GM12878 (cell line): ENCODE measurements at regions not wholly inside any gene's neighbourhood (a gene's known extent, or its start where the extent isn't known, plus 50 kb on each side); places are given as distances from the start of the nearest gene placed in this dataset.

Source experiments
- ATAC-seq: fragments of 200-7000 bp; cut with Tn5 transposase; 3 replicates; pipeline ENCODE4 v1.9.1; 2020; ENCODE audit warnings: mild to moderate bottlenecking, moderate library complexity
- BruUV-seq: library from RNA; stranded (reverse); fragments of 400-500 nt; replicated peaks from 2 replicates; lab custom pipeline; 2021; lab: Mats Ljungman, UMichigan
- CTCF ChIA-PET: fragments of 300-600 bp; sonication (Branson Sonifier 250); formaldehyde crosslinking; extraction: SDS; loops from one replicate; lab custom pipeline; 2021; ENCODE audit warnings: inconsistent platforms; lab: Yijun Ruan, JAX
- POLR2A ChIA-PET: fragments of 350-600 bp; formaldehyde crosslinking; extraction: SDS; loops from one replicate; lab custom pipeline; 2021; ENCODE audit warnings: inconsistent platforms; lab: Charles Lee
- RAD21 ChIA-PET: fragments of 300-600 bp; sonication (Branson Sonifier 250); formaldehyde crosslinking; loops from one replicate; lab custom pipeline; 2023; ENCODE audit warnings: antibody characterized with exemption; ENCODE audit not compliant: unreplicated experiment; lab: Charles Lee
- SMC1A ChIA-PET: fragments of 300-600 bp; sonication (Branson Sonifier 250); formaldehyde crosslinking; loops from one replicate; lab custom pipeline; 2023; ENCODE audit not compliant: unreplicated experiment, uncharacterized antibody; lab: Charles Lee
- DNase-seq: peaks from one replicate; pipeline ENCODE4 v3.0.0-alpha.2; 2011; ENCODE audit warnings: low read depth, low spot score
- FAIRE-seq: peaks from 3 replicates; lab custom pipeline; 2011; peaks lifted over from hg19 to GRCh38; lab: Jason Lieb, UNC
- H2AFZ ChIP-seq: 2 replicates; pipeline ENCODE4 v1.6.0; 2011; ENCODE audit warnings: low read depth, low read length, control low read depth; ENCODE audit not compliant: control insufficient read depth
- H3K27ac ChIP-seq: 2 replicates; pipeline ENCODE4 v1.5.1; 2011; ENCODE audit warnings: control low read depth; ENCODE audit not compliant: control insufficient read depth, insufficient read depth
- H3K27me3 ChIP-seq, 2 experiments: replicated peaks in 1 of 2; 2 replicates each; pipeline versions ENCODE4 v1.6.0 to v1.6.1; 2011; ENCODE audit warnings: low read length in 1 of 2; ENCODE audit not compliant: control insufficient read depth in 2 of 2, insufficient read depth in 2 of 2
- H3K36me3 ChIP-seq, 2 experiments: 2 replicates each; pipeline ENCODE4 v1.5.1; 2011; ENCODE audit warnings: low read length in 1 of 2; ENCODE audit not compliant: control insufficient read depth in 2 of 2, insufficient read depth in 2 of 2
- H3K4me1 ChIP-seq: 2 replicates; pipeline ENCODE4 v1.6.1; 2011; ENCODE audit warnings: mild to moderate bottlenecking, low read length, moderate library complexity, mixed read lengths; ENCODE audit not compliant: control insufficient read depth, insufficient read depth
- H3K4me2 ChIP-seq: 2 replicates; pipeline ENCODE4 v1.6.0; 2011; ENCODE audit warnings: control low read depth; ENCODE audit not compliant: control insufficient read depth, insufficient read depth
- H3K4me3 ChIP-seq: fragments of 200-600 bp; sonication (generic); 2 replicates; pipeline ENCODE4 v1.5.1; 2016
- H3K79me2 ChIP-seq: 2 replicates; pipeline ENCODE4 v1.6.0; 2011; ENCODE audit warnings: low read length; ENCODE audit not compliant: control insufficient read depth, insufficient read depth
- H3K9ac ChIP-seq: 2 replicates; pipeline ENCODE4 v1.8.0; 2011; ENCODE audit warnings: low read length, control low read depth, mixed read lengths; ENCODE audit not compliant: control insufficient read depth, insufficient read depth
- H3K9me3 ChIP-seq: replicated peaks from 3 replicates; pipeline ENCODE4 v1.5.1; 2011; ENCODE audit warnings: mild to moderate bottlenecking, low read length; ENCODE audit not compliant: control insufficient read depth, insufficient read depth
- H4K20me1 ChIP-seq: 2 replicates; pipeline ENCODE4 v1.6.0; 2011; ENCODE audit not compliant: control insufficient read depth, insufficient read depth
- NBN ChIP-seq: fragments of 450-650 bp; IDR thresholded peaks from 2 replicates; pipeline ENCODE4 v1.6.1; 2016
- NFIC ChIP-seq: IDR thresholded peaks from 2 replicates; pipeline ENCODE4 v1.6.1; 2012; ENCODE audit warnings: low read depth, mild to moderate bottlenecking, inconsistent platforms, low read length, moderate library complexity
- POLR2A ChIP-seq: IDR thresholded peaks from 2 replicates; pipeline ENCODE4 v1.6.1; 2011; ENCODE audit warnings: low read depth, mild to moderate bottlenecking, low read length
- SPI1 ChIP-seq: IDR thresholded peaks from 2 replicates; pipeline ENCODE4 v1.6.1; 2011; ENCODE audit warnings: low read depth, mild to moderate bottlenecking, low read length, moderate library complexity, borderline replicate concordance; ENCODE audit not compliant: insufficient read depth
- STAT3 ChIP-seq: IDR thresholded peaks from 2 replicates; pipeline ENCODE4 v1.6.1; 2011; ENCODE audit warnings: low read depth, low read length, improper control_type of control experiment
- SUPT20H ChIP-seq: IDR thresholded peaks from 2 replicates; pipeline ENCODE4 v1.6.1; 2011; ENCODE audit warnings: low read depth, mild to moderate bottlenecking, low read length, moderate library complexity, borderline replicate concordance; ENCODE audit not compliant: control insufficient read depth
- TCF12 ChIP-seq: IDR thresholded peaks from 2 replicates; pipeline ENCODE4 v1.6.1; 2011; ENCODE audit warnings: low read depth, mild to moderate bottlenecking, low read length
- ZNF622 ChIP-seq: fragments of 450-650 bp; IDR thresholded peaks from 2 replicates; pipeline ENCODE4 v1.6.1; 2017; ENCODE audit warnings: mild to moderate bottlenecking, inconsistent platforms
- WGBS: methylation state at CpG from one replicate; pipeline ENCODE4 v1.1.6; 2016; ENCODE audit warnings: low lambda C conversion rate; ENCODE audit not compliant: insufficient replicate concordance, insufficient coverage; ENCODE audit errors: missing lambda C conversion rate; 5-methylcytosine and 5-hydroxymethylcytosine counted together
- in situ Hi-C: fragments of 300-500 bp; cut with MboI; formaldehyde crosslinking; loops from 9 replicates; pipeline ENCODE4 v1.14.3; 2018; ENCODE audit warnings: mixed read lengths
- intact Hi-C: fragments of 100-400 bp; cut with micrococcal nuclease; formaldehyde crosslinking; loops from one replicate; pipeline ENCODE4 v1.14.2; 2022; ENCODE audit not compliant: unreplicated experiment
- TF ChIP-seq, protein P1 (sequence below): IDR thresholded peaks from 2 replicates; pipeline ENCODE4 v1.6.1; 2012; ENCODE audit warnings: improper control_type of control experiment, low read depth, low read length; ENCODE audit not compliant: insufficient replicate concordance
- TF ChIP-seq, protein P2 (sequence below): fragments of 450-650 bp; IDR thresholded peaks from 2 replicates; pipeline ENCODE4 v1.6.1; 2016; ENCODE audit warnings: mild to moderate bottlenecking
- TF ChIP-seq, protein P3 (sequence below): IDR thresholded peaks from 2 replicates; pipeline ENCODE4 v1.6.1; 2011; ENCODE audit warnings: borderline replicate concordance, low read depth, mild to moderate bottlenecking, moderate library complexity, low read length; ENCODE audit not compliant: insufficient read depth, poor library complexity, severe bottlenecking

DNA sequence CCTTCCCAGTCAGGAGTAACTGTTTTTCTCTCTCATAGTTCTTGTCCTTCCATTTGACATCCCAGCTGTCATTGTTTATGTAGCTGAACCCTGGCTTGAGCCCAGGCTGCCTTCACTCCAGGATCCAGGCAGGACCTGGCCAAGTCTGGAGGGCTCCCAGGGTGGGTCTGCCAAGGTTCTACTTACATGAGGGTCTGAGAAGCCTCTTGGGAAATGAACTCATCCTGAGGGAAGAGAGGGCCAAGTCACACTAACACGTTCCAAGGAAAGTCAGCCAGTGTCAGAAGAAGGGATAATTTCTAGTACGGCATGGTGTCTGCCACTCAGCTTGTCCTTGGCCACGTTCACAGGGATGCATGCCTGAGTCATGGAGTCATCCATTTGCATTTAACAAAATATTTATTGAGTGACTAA lies 54.8 kb upstream of the SRD5A3 start (continued):
- TF ChIP-seq, protein P1, sequence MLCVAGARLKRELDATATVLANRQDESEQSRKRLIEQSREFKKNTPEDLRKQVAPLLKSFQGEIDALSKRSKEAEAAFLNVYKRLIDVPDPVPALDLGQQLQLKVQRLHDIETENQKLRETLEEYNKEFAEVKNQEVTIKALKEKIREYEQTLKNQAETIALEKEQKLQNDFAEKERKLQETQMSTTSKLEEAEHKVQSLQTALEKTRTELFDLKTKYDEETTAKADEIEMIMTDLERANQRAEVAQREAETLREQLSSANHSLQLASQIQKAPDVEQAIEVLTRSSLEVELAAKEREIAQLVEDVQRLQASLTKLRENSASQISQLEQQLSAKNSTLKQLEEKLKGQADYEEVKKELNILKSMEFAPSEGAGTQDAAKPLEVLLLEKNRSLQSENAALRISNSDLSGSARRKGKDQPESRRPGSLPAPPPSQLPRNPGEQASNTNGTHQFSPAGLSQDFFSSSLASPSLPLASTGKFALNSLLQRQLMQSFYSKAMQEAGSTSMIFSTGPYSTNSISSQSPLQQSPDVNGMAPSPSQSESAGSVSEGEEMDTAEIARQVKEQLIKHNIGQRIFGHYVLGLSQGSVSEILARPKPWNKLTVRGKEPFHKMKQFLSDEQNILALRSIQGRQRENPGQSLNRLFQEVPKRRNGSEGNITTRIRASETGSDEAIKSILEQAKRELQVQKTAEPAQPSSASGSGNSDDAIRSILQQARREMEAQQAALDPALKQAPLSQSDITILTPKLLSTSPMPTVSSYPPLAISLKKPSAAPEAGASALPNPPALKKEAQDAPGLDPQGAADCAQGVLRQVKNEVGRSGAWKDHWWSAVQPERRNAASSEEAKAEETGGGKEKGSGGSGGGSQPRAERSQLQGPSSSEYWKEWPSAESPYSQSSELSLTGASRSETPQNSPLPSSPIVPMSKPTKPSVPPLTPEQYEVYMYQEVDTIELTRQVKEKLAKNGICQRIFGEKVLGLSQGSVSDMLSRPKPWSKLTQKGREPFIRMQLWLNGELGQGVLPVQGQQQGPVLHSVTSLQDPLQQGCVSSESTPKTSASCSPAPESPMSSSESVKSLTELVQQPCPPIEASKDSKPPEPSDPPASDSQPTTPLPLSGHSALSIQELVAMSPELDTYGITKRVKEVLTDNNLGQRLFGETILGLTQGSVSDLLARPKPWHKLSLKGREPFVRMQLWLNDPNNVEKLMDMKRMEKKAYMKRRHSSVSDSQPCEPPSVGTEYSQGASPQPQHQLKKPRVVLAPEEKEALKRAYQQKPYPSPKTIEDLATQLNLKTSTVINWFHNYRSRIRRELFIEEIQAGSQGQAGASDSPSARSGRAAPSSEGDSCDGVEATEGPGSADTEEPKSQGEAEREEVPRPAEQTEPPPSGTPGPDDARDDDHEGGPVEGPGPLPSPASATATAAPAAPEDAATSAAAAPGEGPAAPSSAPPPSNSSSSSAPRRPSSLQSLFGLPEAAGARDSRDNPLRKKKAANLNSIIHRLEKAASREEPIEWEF, result no peak
- TF ChIP-seq, protein P2, sequence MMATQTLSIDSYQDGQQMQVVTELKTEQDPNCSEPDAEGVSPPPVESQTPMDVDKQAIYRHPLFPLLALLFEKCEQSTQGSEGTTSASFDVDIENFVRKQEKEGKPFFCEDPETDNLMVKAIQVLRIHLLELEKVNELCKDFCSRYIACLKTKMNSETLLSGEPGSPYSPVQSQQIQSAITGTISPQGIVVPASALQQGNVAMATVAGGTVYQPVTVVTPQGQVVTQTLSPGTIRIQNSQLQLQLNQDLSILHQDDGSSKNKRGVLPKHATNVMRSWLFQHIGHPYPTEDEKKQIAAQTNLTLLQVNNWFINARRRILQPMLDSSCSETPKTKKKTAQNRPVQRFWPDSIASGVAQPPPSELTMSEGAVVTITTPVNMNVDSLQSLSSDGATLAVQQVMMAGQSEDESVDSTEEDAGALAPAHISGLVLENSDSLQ, result no peak
- TF ChIP-seq NFIC, result no peak
- no peak for TF ChIP-seq SUPT20H

DNA sequence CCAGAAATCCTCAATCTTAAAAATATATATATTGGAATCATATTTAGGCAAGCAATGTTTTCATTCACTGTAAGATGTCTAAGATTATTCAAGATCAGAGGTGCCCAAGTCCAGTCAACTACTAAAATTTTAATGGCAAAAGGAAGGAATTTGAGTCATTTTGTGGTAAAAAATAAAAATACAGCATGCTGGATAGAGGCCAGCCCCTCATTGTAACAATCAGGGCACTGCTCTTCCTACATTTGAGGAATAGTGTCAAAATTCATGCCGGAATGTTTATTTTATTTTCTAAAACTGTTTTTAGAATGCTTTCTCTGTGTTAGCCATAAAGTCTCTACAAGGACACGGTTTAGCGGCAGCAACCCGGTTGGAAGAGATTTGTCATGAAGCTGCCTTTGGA lies 49.9 kb upstream of the SRD5A3 start:
- H3K9ac ChIP-seq, result no peak overlapping the region
- no peaks in the 10 kb centered on the region for H3K4me1 ChIP-seq
- ChIA-PET CTCF (no interaction called here), POLR2A (no interaction called here), RAD21 (no interaction called here), SMC1A (no interaction called here)
- no peak overlapping the region for H3K4me2 ChIP-seq
- no peak overlapping the region for H2AFZ ChIP-seq
- H3K9me3 ChIP-seq, result no peaks in the 10 kb centered on the region; the same call in 2 of the 3 replicates
- intact Hi-C loops (no loop called here), in situ Hi-C loops (no loop called here)
- FAIRE-seq (no peak), ATAC-seq (no peak), DNase-seq (no peak)
- H3K27me3 ChIP-seq, result no peaks in the 10 kb centered on the region; a peak in 1 of 4 replicates
- no TSS peak for BruUV-seq
- H3K79me2 ChIP-seq, result no peaks in the 10 kb centered on the region
- WGBS, result 73% methylated on average over 4 of the region's 4 CpGs
- no peaks in the 10 kb centered on the region for H4K20me1 ChIP-seq
- H3K27ac ChIP-seq, result no peak overlapping the region
- H3K36me3 ChIP-seq, result no peaks in the 10 kb centered on the region
- no peak for TF ChIP-seq POLR2A
- no peak for TF ChIP-seq NBN
- no peak for TF ChIP-seq SPI1
- TF ChIP-seq, protein P3, sequence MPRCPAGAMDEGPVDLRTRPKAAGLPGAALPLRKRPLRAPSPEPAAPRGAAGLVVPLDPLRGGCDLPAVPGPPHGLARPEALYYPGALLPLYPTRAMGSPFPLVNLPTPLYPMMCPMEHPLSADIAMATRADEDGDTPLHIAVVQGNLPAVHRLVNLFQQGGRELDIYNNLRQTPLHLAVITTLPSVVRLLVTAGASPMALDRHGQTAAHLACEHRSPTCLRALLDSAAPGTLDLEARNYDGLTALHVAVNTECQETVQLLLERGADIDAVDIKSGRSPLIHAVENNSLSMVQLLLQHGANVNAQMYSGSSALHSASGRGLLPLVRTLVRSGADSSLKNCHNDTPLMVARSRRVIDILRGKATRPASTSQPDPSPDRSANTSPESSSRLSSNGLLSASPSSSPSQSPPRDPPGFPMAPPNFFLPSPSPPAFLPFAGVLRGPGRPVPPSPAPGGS, result no peak
- no peak for TF ChIP-seq STAT3
- TF ChIP-seq, protein P2, result no peak
- no peak for TF ChIP-seq TCF12
- no peak for TF ChIP-seq ZNF622
- no peak overlapping the region for H3K4me3 ChIP-seq
